SK-N-MC (cell line): ENCODE measurements at regions not wholly inside any gene's neighbourhood (a gene's known extent, or its start where the extent isn't known, plus 50 kb on each side); places are given as distances from the start of the nearest gene placed in this dataset.

Experiments used
- EZH2 ChIP-seq: fragments of 200-600 bp; sonication (generic); IDR thresholded peaks from one replicate; pipeline ENCODE4 v1.6.1; 2017; ENCODE audit warnings: antibody characterized with exemption
- FOXP2 ChIP-seq: optimal IDR thresholded peaks from 2 replicates; pipeline ENCODE3; 2011; ENCODE audit warnings: mild to moderate bottlenecking, moderate library complexity; ENCODE audit not compliant: insufficient read depth; ENCODE audit errors: extremely low read length, control extremely low read depth
- POLR2AphosphoS5 ChIP-seq: IDR thresholded peaks from 2 replicates; pipeline ENCODE4 v1.6.1; 2012; ENCODE audit warnings: mild to moderate bottlenecking, low read depth, low read length, borderline replicate concordance

DNA sequence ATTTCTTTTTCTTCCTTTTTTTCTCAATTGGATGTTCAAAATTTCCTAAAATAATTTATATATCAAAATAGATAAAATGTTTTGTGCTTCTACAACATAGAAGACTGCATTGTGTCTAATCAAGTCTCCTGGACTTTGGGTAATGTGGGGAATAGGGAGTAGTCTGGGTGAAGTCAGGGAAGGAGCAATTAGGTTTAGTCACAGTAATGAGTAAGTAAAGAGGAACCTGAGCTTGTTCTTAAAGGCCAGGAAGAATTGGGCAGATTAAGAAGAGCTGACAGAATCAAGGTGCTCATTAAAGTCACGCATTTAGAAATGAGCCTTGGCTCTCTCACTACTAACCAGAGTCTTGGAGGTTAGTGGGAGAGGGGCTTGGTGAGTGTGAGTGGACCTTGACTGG, 233.3 kb upstream of the SSTR1 start:
- TF ChIP-seq EZH2 (no peak), POLR2AphosphoS5 (no peak), FOXP2 (no peak)
